RKO (cell line): ENCODE measurements at regions not wholly inside any gene's neighbourhood (a gene's known extent, or its start where the extent isn't known, plus 50 kb on each side); places are given as distances from the start of the nearest gene placed in this dataset.
A peak's percentile ranks its signal among the peaks of the same experiment; 100 is the strongest.
"Not testable (repeated sequence)": the region's sequence is repeated elsewhere in the genome, so short reads cannot be mapped to it uniquely, and the experiment has no call there.

ENCODE experiments used
- DNase-seq: peaks from one replicate; pipeline ENCODE4 v3.0.0-alpha.2; 2016; ENCODE audit warnings: low spot score

DNA sequence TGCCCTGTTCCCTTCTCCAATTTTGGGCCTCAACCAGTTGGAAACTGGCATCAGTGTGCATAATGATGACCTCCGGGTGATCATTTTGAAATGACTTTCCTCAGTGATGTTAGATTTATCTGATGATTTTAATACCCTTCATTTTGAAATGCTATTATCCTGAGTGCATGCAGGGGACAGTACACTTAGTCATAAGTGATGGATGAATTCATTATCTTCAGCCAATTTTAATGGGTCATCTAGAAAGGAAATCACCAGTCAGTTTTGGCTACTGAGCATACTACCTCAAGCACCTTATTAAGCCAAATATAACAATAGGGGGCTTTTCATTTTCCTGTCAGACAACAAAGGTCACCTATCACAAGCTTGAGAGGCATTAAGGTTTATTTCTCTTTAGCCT is 118.5 kb upstream of the MIR17HG start:
- DNase-seq: no peak

DNA sequence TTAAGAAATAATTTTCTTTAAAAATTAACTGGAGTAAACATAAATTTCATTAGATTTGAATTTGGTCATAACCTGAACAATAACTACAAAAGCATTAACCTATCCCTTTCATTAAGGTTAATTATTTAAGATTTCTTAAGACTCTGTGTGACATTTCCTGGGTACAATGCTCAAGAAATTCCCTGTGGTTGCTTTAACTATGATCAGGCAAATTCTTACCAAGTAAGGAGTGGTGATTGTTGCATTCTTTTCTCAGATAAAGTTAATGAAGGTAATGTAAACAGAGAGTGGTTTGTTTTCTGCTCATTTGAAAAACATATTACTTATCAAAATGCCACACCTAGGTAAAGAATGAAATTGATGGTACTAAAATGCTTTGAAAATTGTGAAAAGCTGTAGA is 114.8 kb upstream of the MIR17HG start:
- no peak for DNase-seq

DNA sequence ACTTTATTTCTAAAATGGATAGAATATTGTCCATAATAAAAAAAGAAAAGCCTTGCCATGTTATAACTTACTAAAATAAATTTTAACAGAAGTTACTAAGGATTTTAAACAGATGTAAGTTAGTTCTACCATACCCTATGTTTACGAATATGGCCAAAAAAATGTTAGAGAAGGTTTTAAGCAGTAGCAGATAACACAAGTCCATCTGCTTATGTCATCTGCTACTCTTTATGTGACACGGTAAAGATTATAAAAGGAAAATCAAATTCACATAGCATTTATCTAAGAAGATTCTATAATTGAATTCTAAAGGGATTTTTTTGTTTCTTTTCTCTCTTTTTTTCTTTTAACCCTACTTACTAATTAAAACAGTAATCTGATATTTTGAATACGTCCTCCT is 114.2 kb upstream of the MIR17HG start:
- no peak for DNase-seq

GRCh38 chr13:91236182-91236581 is 111.3 kb upstream of the MIR17HG start:
- DNase-seq: no peak

DNA sequence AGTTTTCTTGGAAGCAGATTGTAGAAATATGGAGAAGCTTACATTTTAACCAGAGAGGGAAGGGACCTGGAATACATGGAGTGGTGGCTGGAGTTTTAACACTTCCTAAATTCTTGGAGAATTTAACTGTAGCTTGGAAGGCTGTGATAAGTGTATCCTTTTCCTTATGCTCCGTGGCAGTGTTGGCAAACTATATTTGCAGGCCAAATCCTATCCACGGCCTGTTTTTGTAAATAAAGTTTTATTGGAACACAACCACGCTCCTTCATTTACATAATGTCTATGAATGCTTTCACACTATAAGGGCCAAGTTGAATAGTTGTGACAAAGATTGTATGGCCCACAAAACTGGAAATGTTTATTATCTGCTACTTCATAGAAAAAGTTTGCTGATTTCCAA is 110.6 kb upstream of the MIR17HG start:
- no peak for DNase-seq

DNA sequence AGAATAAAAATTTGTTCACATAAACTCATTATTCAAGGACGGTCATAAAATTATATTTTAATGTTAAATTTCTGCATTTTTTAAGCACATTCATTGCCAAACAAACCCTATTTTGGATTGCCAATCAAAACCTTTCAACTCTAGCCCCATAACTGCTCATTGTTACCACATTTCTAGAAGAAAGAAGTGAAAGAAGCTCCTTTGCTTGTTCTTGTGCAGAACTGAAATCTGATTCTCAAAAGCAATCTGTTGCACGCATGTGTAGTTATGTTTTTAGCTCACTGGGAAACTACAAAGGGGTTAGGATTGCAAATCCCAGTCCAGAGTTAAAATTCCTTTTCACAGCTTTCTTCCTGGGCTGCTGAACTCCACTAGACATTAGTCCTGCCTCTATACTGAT is 109.5 kb upstream of the MIR17HG start:
- no peak for DNase-seq

DNA sequence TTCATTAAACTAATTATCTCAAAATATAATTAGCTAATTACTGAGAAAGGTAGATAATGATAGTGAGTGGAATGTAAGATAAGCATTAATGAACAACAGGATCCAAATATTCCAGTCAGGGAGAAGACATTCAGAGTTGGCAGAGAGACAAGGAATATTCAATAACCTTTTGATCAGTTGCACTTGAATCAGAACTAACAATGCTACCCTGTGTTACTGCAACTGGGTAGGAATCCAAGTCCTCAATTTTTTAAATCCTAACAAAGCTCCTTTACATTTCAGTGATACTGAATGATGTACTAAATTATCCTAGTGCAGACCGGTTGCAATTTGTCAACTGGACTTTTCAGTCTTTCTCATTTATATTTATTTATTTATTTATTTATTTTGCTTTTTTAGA is 107.1 kb upstream of the MIR17HG start:
- DNase-seq: no peak

DNA sequence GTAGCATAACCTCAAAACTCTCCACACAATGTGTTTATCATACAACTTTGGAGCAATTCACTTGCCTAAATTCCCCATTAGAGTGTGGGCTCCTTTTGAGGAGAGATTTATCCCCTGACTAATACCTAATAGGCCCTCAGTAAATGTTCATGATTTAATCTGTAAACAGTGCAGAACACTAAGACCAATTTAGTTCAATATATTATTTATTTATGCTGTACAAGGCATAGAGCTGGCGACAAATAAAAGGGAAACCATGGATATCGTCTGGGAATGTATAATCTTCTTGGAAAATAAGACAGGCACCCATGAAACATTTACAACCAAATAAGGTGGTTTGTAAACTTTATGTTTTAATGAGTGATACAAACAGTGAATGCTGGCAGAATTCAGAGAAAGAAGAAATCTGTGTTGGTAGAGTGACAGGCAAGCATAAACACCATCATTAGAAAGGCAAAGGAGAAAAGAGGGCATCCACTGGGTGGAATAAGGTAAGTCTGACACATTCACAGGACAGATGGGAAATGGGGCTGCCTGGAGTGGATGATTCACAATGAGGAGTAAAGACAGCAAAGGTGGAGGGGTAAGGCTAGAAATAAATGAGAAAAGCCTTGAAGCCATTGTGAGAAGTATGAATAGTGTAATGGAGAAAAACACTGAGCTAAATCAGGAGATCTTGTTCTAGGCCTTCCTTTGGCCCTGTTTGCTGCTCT is 106.1 kb upstream of the MIR17HG start:
- DNase-seq: no peak

DNA sequence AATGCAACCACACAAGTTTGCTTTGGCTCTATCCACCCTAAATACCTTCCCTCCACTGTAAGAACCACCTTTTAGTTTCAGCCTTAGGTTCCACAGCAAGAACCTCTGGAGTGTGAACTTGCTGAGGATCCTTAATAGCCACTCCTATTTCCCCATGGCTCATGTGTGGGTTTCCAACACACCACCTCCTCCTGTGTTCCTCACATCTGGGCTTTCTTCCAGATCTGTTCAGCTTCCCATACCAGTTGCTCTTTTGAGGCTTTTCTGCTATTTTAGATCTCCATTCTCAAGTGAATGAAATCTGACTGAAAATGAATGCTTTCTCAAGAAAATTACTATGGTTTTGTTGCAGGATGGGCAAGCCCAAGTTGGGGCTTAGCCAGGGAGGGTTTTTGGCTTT is 104.8 kb upstream of the MIR17HG start:
- no peak for DNase-seq

- no peak for DNase-seq
Measured at GRCh38 chr13:91245288-91245687, 102.2 kb upstream of the MIR17HG start.

DNA sequence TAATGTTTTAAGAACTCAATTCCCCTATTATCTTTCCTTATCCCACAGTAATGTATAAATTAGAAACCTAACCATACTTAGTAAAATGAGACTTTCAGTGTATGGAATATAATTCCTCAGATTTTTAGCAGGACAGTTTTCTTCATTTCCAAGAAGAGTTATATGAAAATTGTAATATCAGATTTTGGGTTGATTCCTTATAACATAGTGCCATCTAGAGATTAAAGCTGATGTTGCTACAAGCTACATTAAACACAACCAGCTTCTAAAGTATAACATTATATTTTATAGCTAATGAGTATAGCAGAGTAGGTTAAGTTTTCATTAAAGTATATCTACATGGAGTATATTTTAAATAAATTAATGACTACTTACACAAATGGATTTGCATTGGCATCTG is 99.7 kb upstream of the MIR17HG start:
- DNase-seq: peak; percentile 42

DNA sequence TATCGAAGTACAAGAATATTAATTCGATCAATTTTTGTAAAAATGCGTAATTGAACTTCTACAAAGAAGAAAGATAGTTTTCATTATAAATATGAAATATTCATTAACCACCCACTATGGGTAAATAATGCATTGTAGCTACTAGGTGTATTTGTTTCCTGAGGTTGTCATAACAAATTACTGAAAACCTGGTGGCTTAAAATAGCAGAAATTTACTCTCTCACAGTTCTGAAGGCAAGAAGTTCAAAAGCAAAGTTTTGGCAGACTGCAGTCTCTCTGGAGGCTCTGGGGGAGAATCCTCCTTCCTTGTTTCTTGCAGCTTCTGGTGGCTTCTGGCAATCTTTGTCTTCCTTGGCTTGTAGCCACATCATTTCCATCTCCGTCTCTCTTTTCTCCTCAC is 99.2 kb upstream of the MIR17HG start:
- DNase-seq: no peak

DNA sequence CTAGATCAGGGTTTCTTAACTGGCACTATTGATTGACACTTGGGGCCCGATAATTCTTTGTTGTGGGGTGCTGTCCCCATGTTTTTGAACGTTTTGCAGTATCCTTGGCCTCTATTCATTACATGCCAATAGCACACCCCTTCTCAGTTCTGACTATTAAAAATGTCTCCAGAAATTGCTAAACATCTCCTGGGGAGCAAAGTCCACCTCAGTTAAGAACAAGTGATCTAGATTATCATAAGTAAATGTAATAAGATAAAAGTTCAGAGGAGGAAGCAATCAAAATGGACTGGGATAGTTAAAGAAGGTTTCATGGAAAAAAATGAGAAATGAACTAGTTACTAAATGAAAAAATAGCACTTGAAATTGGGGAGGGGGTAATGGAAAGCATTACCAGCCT is 98.1 kb upstream of the MIR17HG start:
- no peak for DNase-seq

DNA sequence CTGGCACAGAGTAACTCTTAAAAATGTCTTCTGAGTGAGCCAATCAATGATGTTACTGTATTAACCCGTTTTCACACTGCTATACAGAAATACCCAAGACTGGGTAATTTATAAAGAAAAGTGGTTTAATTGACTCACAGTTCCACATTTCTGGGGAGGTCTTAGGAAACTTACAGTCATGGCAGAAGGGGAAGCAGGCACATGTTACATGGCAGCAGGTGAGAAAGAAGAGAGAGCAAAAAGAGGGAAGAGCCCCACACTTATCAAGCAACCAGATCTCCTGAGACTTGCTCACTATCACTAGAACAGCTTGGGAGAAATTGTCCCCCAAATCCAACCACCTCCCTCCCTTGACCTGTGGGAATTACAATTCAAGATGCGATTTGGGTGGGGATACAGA is 97.6 kb upstream of the MIR17HG start:
- no peak for DNase-seq

- not testable (repeated sequence) for DNase-seq
Measured at GRCh38 chr13:91251573-91251972, 95.9 kb upstream of the MIR17HG start.

DNA sequence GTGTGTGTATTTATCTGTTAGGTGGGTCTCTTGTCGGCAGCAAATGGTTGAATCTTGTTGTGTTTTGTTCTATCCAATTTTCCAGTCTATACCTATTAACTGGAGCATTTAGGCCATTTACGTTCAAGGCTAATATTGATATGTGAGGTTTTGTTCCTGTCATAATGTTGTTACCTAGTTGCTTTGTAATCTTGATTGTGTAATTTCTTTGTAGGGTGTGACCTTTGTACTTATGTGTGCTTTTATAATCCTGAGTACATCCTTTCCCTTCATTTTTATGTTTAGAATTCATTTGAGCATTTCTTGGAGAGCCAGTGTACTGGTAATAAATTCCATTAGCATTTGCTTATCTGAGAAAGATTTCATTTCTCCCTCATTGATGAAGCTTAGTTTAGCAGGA is 83.0 kb upstream of the MIR17HG start:
- DNase-seq: no peak

- no peak for DNase-seq
Measured at GRCh38 chr13:91269237-91269636, 78.2 kb upstream of the MIR17HG start.

GRCh38 chr13:91270031-91270430 is 77.5 kb upstream of the MIR17HG start:
- DNase-seq: no peak

- no peak for DNase-seq
Measured at GRCh38 chr13:91272235-91272777, 75.2 kb upstream of the MIR17HG start.

DNA sequence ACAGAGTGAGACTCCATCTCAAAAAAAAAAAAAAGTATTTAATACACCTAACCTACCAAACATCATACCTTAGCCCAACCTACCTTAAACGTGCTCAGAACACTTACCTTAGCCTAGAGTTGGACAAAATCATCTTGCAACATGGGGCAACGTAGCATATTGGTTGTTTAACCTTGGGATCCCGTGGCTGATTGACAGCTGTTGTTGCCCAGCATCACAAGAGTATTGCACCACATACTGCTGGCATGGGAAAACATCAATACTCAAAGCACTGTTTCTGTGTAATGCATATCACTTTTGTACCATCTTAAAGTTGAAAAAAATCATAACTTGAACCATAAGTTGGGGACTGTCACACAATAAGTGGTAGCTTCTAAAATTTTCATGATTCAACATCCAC is 73.8 kb upstream of the MIR17HG start:
- no peak for DNase-seq

- DNase-seq: no peak
Measured at GRCh38 chr13:91277013-91277676, 70.3 kb upstream of the MIR17HG start.

DNA sequence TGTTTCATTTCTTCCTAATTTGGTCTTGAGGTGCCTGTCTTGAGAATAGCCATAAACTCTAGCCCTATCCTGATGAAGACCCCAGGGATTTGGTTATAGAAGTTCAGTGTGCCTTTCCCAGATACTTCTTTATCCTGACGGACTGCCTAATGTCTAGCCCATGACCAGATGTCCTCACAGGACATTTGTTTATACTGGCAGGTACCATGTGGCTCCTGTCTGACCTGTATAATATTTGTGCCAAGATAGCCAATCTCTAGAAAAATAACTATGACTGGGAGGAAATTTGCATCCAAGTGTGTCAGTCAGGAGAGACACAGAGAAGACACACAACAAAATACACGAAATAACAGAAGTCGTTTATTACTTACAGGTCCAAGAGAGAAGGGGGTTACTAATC is 69.2 kb upstream of the MIR17HG start:
- no peak for DNase-seq

- no peak for DNase-seq
Measured at GRCh38 chr13:91278888-91279287, 68.6 kb upstream of the MIR17HG start.

DNA sequence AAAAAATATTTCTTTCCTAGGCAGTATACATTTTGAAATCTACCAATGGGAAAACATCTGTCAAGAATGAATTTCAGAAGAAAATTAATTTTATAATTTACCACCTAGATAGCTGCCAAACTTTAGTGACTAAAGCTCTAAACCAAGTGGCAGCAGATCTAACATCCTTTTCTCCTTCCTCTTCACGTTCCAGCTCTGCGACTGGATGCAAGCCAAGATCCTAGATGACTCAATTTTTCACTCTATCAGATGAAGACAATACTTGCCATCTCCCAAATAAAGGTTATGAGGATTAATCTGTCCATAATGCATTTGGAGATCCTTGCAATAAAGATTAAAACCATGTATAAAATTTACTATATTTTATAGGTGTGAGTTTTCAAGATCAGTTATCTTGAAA is 66.7 kb upstream of the MIR17HG start:
- no peak for DNase-seq
